CD8-positive, alpha-beta memory T cell (primary cell): ENCODE measurements at regions not wholly inside any gene's neighbourhood (a gene's known extent, or its start where the extent isn't known, plus 50 kb on each side); places are given as distances from the start of the nearest gene placed in this dataset.
A peak's percentile ranks its signal among the peaks of the same experiment; 100 is the strongest.

ENCODE experiments used
- CTCF ChIA-PET: fragments of 350-600 bp; sonication (Branson Sonifier 250); formaldehyde crosslinking; loops from one replicate; lab custom pipeline; 2021; ENCODE audit warnings: antibody characterized with exemption; lab: Charles Lee
- POLR2A ChIA-PET: fragments of 350-600 bp; sonication (Branson Sonifier 250); formaldehyde crosslinking; loops from one replicate; lab custom pipeline; 2021; ENCODE audit warnings: antibody characterized with exemption; lab: Charles Lee
- DNase-seq, 5 donors: peaks; one replicate each; pipeline versions ENCODE4 v3.0.0 to v3.0.0-alpha.2; 2020 to 2022; ENCODE audit warnings: mixed read lengths in 1 of 5
- H3K27ac ChIP-seq: one replicate; pipeline ENCODE4 v1.7.0; 2013; ENCODE audit warnings: low read depth, mild to moderate bottlenecking, low read length, moderate library complexity
- H3K27me3 ChIP-seq: 2 replicates; pipeline ENCODE4 v1.7.0; 2013; ENCODE audit warnings: low read length, mild to moderate bottlenecking; ENCODE audit not compliant: insufficient read depth, poor library complexity, severe bottlenecking
- H3K36me3 ChIP-seq: 2 replicates; pipeline ENCODE4 v1.7.0; 2013; ENCODE audit warnings: mild to moderate bottlenecking, low read length, moderate library complexity; ENCODE audit not compliant: insufficient read depth
- H3K4me1 ChIP-seq: 2 replicates; pipeline ENCODE4 v1.7.0; 2013; ENCODE audit warnings: mild to moderate bottlenecking, low read length, moderate library complexity; ENCODE audit not compliant: insufficient read depth
- H3K4me3 ChIP-seq: 2 replicates; pipeline ENCODE4 v1.7.0; 2013; ENCODE audit warnings: mild to moderate bottlenecking, low read length
- H3K9me3 ChIP-seq: 2 replicates; pipeline ENCODE4 v1.7.0; 2013; ENCODE audit warnings: mild to moderate bottlenecking, low read length
- H3K27ac Mint-ChIP-seq, 8 donors: one replicate each; pipeline ENCODE4 v1.8.0; 2020 to 2021; ENCODE audit warnings: mixed read lengths in 8 of 8, mild to moderate bottlenecking in 6 of 8, inconsistent platforms in 3 of 8, moderate library complexity in 3 of 8
- H3K27me3 Mint-ChIP-seq, 2 donors: one replicate each; pipeline ENCODE4 v1.8.0; 2020 to 2021; ENCODE audit warnings: mixed read lengths in 2 of 2, mild to moderate bottlenecking in 1 of 2, moderate library complexity in 1 of 2
- H3K36me3 Mint-ChIP-seq, 3 donors: one replicate each; pipeline ENCODE4 v1.8.0; 2020 to 2021; ENCODE audit warnings: mixed read lengths in 3 of 3, inconsistent platforms in 1 of 3, mild to moderate bottlenecking in 1 of 3
- H3K4me1 Mint-ChIP-seq, 3 donors: one replicate each; pipeline ENCODE4 v1.8.0; 2020 to 2021; ENCODE audit warnings: mixed read lengths in 3 of 3, inconsistent platforms in 1 of 3, mild to moderate bottlenecking in 1 of 3
- H3K4me3 Mint-ChIP-seq, 7 donors: one replicate each; pipeline ENCODE4 v1.8.0; 2020 to 2021; ENCODE audit warnings: mixed read lengths in 7 of 7, mild to moderate bottlenecking in 6 of 7, moderate library complexity in 4 of 7, inconsistent platforms in 2 of 7
- H3K9me3 Mint-ChIP-seq, 5 donors: one replicate each; pipeline ENCODE4 v1.8.0; 2020 to 2022; ENCODE audit warnings: mixed read lengths in 5 of 5, mild to moderate bottlenecking in 3 of 5, moderate library complexity in 2 of 5, inconsistent platforms in 1 of 5

DNA sequence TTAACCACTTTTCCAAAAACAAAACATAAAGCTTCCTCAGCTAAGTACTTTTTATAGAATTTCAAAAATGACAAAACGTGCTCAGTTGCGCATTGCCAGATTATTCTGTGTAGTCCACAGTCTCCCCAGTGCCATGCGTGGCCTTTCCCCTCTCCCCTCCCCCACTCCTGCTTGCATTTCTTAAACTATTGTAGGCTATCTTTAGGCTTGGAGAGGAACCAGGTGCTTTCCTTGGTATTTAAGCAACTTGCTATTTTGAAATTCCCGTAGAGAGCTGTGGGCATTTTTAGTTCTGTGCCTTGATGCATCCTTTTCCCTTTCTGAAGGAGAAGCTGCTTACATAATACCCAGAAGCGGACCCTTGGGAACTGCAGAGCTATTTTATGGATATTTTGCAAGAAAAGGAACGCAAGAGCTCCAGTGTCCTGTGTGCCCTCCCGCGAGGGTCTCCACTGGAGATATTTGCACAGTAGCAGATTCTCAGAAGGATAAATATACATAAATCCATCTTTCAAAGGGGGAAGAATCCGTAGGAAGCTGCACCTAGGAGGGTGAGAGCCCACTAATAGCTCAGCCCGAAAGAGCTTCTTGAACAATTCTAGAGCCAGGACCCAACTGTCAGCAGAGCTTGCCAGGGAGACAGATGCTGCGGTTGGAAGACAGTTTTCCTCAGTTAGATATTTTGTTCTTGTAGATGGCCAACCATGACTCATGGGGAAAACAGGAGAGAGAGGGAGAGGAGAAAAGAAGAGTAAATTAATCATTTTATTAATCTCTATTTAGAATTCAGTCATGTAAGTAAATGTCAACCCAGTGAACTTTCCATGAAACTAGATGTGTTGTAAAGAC, 1298.3 kb upstream of the WWC1 start:
- Mint-ChIP-seq H3K9me3 (peaks cover 2 to 20% (median 8%) of the 10 kb centered on the region in 5 donors), H3K27ac (peak overlapping the region in 1 of 8 donors; percentile 77), H3K27me3 (no peaks in the 10 kb centered on the region), H3K4me3 (no peak overlapping the region), H3K36me3 (no peaks in the 10 kb centered on the region), H3K4me1 (no peaks in the 10 kb centered on the region)
- H3K9me3 ChIP-seq, result no peaks in the 10 kb centered on the region
- ChIA-PET POLR2A (no interaction called here), CTCF (no interaction called here)
- H3K4me1 ChIP-seq, result no peaks in the 10 kb centered on the region
- no peaks in the 10 kb centered on the region for H3K27me3 ChIP-seq
- no peak overlapping the region for H3K4me3 ChIP-seq
- DNase-seq, result no peak
- no peak overlapping the region for H3K27ac ChIP-seq
- no peaks in the 10 kb centered on the region for H3K36me3 ChIP-seq

DNA sequence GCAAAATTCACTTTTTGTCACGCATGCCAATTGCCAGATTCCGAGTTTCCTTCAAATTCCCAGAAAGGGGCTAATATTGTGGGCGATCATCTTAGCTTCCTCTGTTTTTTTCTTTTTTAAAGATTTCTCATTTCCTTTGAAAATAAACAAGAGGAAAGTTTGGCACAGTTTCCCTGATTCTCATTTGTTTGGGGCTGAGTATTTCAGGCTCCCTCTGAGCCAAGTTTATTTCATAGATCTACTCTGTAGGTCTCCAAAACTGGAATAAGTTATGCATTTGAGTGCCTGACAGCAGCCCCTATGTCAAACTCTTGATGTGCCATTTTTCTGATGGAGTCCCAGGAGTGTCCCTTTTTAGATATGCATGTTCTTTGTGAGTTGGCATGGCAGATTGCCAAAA, 1297.2 kb upstream of the WWC1 start:
- Mint-ChIP-seq H3K9me3 (peaks cover 2 to 20% (median 13%) of the 10 kb centered on the region in 5 donors), H3K4me3 (no peak overlapping the region), H3K27me3 (no peaks in the 10 kb centered on the region), H3K36me3 (no peaks in the 10 kb centered on the region), H3K4me1 (no peaks in the 10 kb centered on the region), H3K27ac (no peak overlapping the region)
- Histone ChIP-seq H3K27ac (no peak overlapping the region), H3K4me1 (no peaks in the 10 kb centered on the region), H3K27me3 (no peaks in the 10 kb centered on the region), H3K4me3 (no peak overlapping the region), H3K9me3 (no peaks in the 10 kb centered on the region), H3K36me3 (no peaks in the 10 kb centered on the region)
- CTCF ChIA-PET, result no interaction called here
- POLR2A ChIA-PET, result no interaction called here
- DNase-seq, result no peak

DNA sequence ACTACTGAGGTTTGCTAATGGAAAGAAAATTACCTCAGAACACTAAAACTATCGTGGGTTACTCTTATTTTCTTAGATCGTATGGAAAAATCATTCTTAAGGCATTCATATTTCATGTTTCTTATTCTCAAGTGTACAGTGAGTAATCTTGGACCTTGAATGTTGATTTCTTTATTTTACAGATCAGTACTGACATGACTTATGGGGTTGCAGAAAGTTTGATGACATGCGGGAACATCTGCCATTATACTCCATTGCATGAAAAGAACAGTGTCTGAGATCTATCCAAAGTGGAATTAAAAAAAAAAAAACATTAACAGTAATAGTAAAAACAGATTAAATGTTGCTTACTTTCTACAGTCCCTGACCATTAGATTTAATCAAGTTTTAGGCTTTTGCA, 1290.2 kb upstream of the WWC1 start:
- Mint-ChIP-seq H3K4me1 (no peaks in the 10 kb centered on the region), H3K9me3 (peaks cover 4 to 19% (median 9%) of the 10 kb centered on the region in 5 donors), H3K36me3 (no peaks in the 10 kb centered on the region), H3K27me3 (no peaks in the 10 kb centered on the region), H3K27ac (no peak overlapping the region), H3K4me3 (no peak overlapping the region)
- no peaks in the 10 kb centered on the region for H3K36me3 ChIP-seq
- no peaks in the 10 kb centered on the region for H3K27me3 ChIP-seq
- no peaks in the 10 kb centered on the region for H3K4me1 ChIP-seq
- ChIA-PET CTCF (no interaction called here), POLR2A (no interaction called here)
- H3K9me3 ChIP-seq, result no peaks in the 10 kb centered on the region
- H3K4me3 ChIP-seq, result no peak overlapping the region
- no peak overlapping the region for H3K27ac ChIP-seq
- no peak for DNase-seq

DNA sequence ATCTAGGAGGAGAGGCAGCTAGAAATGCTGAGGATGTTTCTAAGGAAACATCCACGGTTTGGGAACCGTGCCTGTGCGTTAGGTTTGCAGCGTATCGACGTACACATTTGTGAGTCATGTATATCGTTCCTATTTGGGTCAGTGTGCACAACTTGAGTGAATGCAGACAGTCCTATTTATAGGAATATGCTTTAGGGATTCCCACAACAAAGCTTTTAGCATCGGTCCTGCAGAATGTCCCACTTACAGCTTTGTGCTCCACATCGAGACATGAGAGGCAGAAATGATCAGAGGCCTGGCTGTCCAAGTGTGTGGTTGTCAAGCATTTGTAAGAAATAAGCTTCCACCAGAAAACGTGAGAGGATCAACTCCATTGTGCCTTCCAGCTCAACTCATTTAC, 1282.7 kb upstream of the WWC1 start:
- no peak overlapping the region for H3K4me3 ChIP-seq
- no peak overlapping the region for H3K27ac ChIP-seq
- no peaks in the 10 kb centered on the region for H3K4me1 Mint-ChIP-seq
- H3K36me3 ChIP-seq, result no peaks in the 10 kb centered on the region
- peaks cover 2 to 24% (median 7%) of the 10 kb centered on the region in 5 donors for H3K9me3 Mint-ChIP-seq
- H3K4me3 Mint-ChIP-seq, result no peak overlapping the region
- H3K9me3 ChIP-seq, result no peaks in the 10 kb centered on the region
- no peaks in the 10 kb centered on the region for H3K4me1 ChIP-seq
- CTCF ChIA-PET, result no interaction called here
- H3K27me3 ChIP-seq, result no peaks in the 10 kb centered on the region
- POLR2A ChIA-PET, result no interaction called here
- no peaks in the 10 kb centered on the region for H3K36me3 Mint-ChIP-seq
- no peak for DNase-seq
- H3K27ac Mint-ChIP-seq, result no peak overlapping the region
- no peaks in the 10 kb centered on the region for H3K27me3 Mint-ChIP-seq

DNA sequence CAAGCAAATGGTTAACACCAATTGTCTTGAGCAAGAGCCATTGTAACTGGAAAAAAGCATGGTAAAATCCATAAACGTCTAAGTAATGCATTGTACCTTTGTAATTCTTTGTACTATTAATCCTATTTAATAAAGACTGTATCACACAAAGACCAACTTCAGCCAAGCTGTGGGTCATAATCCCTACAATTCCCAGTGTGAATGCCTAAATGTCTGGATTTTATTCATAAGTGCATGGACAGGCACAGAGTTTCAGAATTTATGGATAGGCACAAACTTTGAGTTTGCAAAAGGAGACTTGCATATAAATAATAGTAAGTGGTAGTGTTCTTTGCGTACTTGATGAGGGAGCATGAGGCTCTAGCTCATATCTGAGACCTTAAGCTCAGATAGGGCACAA, 1280.2 kb upstream of the WWC1 start:
- no peaks in the 10 kb centered on the region for H3K36me3 Mint-ChIP-seq
- no peaks in the 10 kb centered on the region for H3K4me1 Mint-ChIP-seq

DNA sequence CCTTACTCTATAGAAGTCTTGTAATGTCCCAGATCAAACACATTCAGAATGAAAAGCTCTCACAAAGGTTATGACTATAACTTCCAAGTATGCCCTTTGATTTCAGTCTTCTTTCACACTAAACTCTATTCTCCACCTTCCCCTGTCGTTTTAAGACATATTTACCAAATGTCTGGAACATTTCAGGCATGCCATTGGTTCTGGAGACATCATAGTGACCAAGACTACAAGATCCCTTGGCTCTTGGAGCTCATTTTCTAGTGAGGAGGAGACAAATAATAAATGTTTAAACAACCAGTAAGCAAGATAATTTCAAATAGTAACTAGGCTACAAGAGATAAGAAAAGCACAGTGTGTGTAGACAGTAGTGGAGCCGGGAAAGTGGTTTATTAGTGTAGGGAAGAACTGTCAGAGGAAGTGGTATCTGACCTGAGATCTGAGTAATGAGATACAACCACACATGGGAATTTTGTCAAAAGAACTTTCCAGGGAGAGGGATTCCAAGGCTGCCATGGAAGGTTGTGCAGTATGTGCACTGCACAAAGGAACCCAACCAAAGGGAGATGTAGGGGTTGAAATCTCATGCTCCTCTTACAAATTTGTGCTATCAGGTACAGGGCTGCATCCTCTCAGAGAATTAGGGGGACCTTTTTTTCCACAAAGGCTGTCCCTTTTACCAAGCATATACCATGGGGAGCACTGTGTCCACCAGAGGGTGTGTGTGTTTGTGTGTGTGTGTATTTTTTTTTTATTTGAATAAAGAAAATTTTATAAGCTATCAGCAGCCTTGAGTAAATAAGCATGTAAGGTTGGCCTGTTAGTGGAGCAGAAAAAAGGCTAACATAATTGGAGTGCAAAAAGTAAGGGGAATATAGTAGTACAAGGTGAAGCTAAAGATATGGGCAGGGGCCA, 1279.1 kb upstream of the WWC1 start:
- CTCF ChIA-PET, result no interaction called here
- Mint-ChIP-seq H3K36me3 (no peaks in the 10 kb centered on the region), H3K27me3 (no peaks in the 10 kb centered on the region)

More for the DNA sequence above, 1280.2 kb upstream of the WWC1 start:
- Histone ChIP-seq H3K4me1 (no peaks in the 10 kb centered on the region), H3K9me3 (no peaks in the 10 kb centered on the region), H3K27ac (no peak overlapping the region), H3K4me3 (no peak overlapping the region), H3K27me3 (no peaks in the 10 kb centered on the region), H3K36me3 (no peaks in the 10 kb centered on the region)
- peaks cover 3 to 28% (median 11%) of the 10 kb centered on the region in 5 donors for H3K9me3 Mint-ChIP-seq
- CTCF ChIA-PET, result no interaction called here
- no peak overlapping the region for H3K27ac Mint-ChIP-seq
- POLR2A ChIA-PET, result no interaction called here
- H3K4me3 Mint-ChIP-seq, result no peak overlapping the region
- DNase-seq, result no peak
- no peaks in the 10 kb centered on the region for H3K27me3 Mint-ChIP-seq

DNA sequence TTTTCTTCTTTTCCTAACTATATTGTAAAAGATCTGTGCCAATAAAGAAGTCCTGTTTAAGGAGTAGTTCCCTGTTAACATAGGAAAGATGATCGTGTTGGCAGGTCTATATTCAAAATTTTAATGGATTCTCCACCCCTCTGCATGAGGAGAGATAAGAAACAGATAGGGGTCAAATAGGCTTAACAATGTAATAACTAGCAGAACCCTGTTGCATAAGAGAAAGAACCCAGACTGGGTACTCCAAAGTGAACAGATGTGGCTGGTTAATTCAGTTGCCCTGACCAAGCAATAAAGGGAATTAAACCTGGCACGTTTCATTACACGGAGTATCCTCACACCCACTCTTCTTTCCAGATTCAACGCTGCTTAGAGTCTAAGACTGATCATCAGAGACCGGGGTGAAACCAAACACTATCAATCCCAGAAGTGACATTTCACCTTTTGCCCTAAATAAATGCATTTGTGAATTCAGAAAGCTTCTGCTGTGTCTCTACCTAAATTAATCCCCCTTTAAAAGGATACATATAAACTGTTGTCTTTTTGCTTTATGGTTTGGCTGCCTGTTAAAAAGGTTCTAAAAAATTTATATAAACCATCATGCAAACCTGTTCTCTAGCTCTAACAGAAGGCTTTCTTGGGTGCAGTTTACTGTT, 1276.9 kb upstream of the WWC1 start:
- H3K36me3 Mint-ChIP-seq, result no peaks in the 10 kb centered on the region
- H3K27me3 ChIP-seq, result no peaks in the 10 kb centered on the region
- H3K27me3 Mint-ChIP-seq, result no peaks in the 10 kb centered on the region
- H3K27ac ChIP-seq, result no peak overlapping the region
- no peaks in the 10 kb centered on the region for H3K4me1 Mint-ChIP-seq
- ChIA-PET CTCF (no interaction called here), POLR2A (no interaction called here)
- H3K27ac Mint-ChIP-seq, result no peak overlapping the region
- H3K4me3 ChIP-seq, result no peak overlapping the region
- no peak overlapping the region for H3K4me3 Mint-ChIP-seq
- no peaks in the 10 kb centered on the region for H3K9me3 ChIP-seq
- H3K9me3 Mint-ChIP-seq, result peaks cover 5 to 28% (median 11%) of the 10 kb centered on the region in 5 donors
- H3K4me1 ChIP-seq, result no peaks in the 10 kb centered on the region
- DNase-seq, result no peak
- no peaks in the 10 kb centered on the region for H3K36me3 ChIP-seq

More for the DNA sequence above, 1279.1 kb upstream of the WWC1 start:
- Histone ChIP-seq H3K4me1 (no peaks in the 10 kb centered on the region), H3K27ac (no peak overlapping the region), H3K9me3 (no peaks in the 10 kb centered on the region), H3K27me3 (no peaks in the 10 kb centered on the region), H3K4me3 (no peak overlapping the region), H3K36me3 (no peaks in the 10 kb centered on the region)
- H3K4me1 Mint-ChIP-seq, result no peaks in the 10 kb centered on the region
- POLR2A ChIA-PET, result no interaction called here
- H3K4me3 Mint-ChIP-seq, result no peak overlapping the region
- H3K9me3 Mint-ChIP-seq, result peaks cover 5 to 23% (median 11%) of the 10 kb centered on the region in 5 donors
- H3K27ac Mint-ChIP-seq, result no peak overlapping the region
- no peak for DNase-seq

DNA sequence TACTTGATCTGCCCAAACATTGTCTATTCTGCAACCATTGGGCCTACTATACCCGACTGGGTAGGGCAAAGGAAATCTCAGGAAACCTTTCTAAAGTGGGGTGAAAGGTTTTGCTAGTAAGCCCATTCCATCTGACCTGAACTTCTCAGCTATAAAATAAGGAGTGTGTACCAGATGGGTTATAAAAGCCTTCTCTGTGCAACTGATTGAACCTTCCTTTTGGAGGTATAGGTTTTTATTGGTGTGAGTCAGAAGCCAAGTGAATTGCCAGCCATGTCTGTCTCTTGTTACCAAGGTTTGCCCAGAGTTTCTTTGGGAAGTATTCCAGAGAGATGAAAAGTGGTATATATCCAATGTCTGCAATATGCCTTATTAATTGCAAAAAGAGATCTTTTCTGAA, 1271.0 kb upstream of the WWC1 start:
- H3K9me3 Mint-ChIP-seq, result peaks cover 3 to 31% (median 11%) of the 10 kb centered on the region in 5 donors

More for the DNA sequence above, 1271.0 kb upstream of the WWC1 start:
- no peaks in the 10 kb centered on the region for H3K9me3 ChIP-seq
- no peak overlapping the region for H3K27ac Mint-ChIP-seq
- H3K4me3 ChIP-seq, result no peak overlapping the region
- no peaks in the 10 kb centered on the region for H3K27me3 Mint-ChIP-seq
- H3K27me3 ChIP-seq, result no peaks in the 10 kb centered on the region
- DNase-seq, result no peak
- H3K27ac ChIP-seq, result no peak overlapping the region
- no peaks in the 10 kb centered on the region for H3K36me3 Mint-ChIP-seq
- no peak overlapping the region for H3K4me3 Mint-ChIP-seq
- CTCF ChIA-PET, result no interaction called here
- no peaks in the 10 kb centered on the region for H3K36me3 ChIP-seq
- POLR2A ChIA-PET, result no interaction called here
- no peaks in the 10 kb centered on the region for H3K4me1 Mint-ChIP-seq
- no peaks in the 10 kb centered on the region for H3K4me1 ChIP-seq
